GM12865 (cell line): ENCODE measurements at regions not wholly inside any gene's neighbourhood (a gene's known extent, or its start where the extent isn't known, plus 50 kb on each side); places are given as distances from the start of the nearest gene placed in this dataset.

Experiments
- DNase-seq: peaks from one replicate; pipeline ENCODE4 v3.0.0; 2010; ENCODE audit warnings: low read depth
- H3K4me3 ChIP-seq: 2 replicates; pipeline ENCODE4 v1.5.1; 2011; ENCODE audit warnings: mild to moderate bottlenecking, low read depth, low read length, control low read depth
- CTCF ChIP-seq: IDR thresholded peaks from 2 replicates; pipeline ENCODE4 v1.5.1; 2011; ENCODE audit warnings: low read length, control low read depth, low read depth, inconsistent platforms; ENCODE audit not compliant: insufficient read depth; ENCODE audit errors: missing control alignments

- no peak for TF ChIP-seq CTCF
- DNase-seq = no peak
- no peak overlapping the region for H3K4me3 ChIP-seq
Observed at GRCh38 chr18:77529492-77530176, 280.0 kb downstream of the GALR1 start.

- H3K4me3 ChIP-seq = no peak overlapping the region
- DNase-seq = no peak
- TF ChIP-seq CTCF = no peak
Observed at GRCh38 chr18:77530732-77531131, 281.1 kb downstream of the GALR1 start.

GRCh38 chr18:77539860-77540259 lies 290.2 kb downstream of the GALR1 start:
- no peak for TF ChIP-seq CTCF
- H3K4me3 ChIP-seq = no peak overlapping the region
- no peak for DNase-seq

- TF ChIP-seq CTCF = no peak
- no peak for DNase-seq
- H3K4me3 ChIP-seq = no peak overlapping the region
Observed at GRCh38 chr18:77544792-77545191, 295.1 kb downstream of the GALR1 start.

GRCh38 chr18:77547757-77548156 lies 298.1 kb downstream of the GALR1 start:
- no peak for TF ChIP-seq CTCF
- no peak for DNase-seq
- no peak overlapping the region for H3K4me3 ChIP-seq

- TF ChIP-seq CTCF = no peak
- no peak overlapping the region for H3K4me3 ChIP-seq
Observed at GRCh38 chr18:77548790-77549420, 299.3 kb downstream of the GALR1 start.

GRCh38 chr18:77550625-77551024 lies 301.0 kb downstream of the GALR1 start:
- no peak for TF ChIP-seq CTCF
- DNase-seq = no peak
- no peak overlapping the region for H3K4me3 ChIP-seq

More at GRCh38 chr18:77548790-77549420, 299.3 kb downstream of the GALR1 start:
- DNase-seq = no peak
